ENCODE measurements at regions not wholly inside any gene's neighbourhood (a gene's known extent, or its start where the extent isn't known, plus 50 kb on each side); places are given as distances from the start of the nearest gene placed in this dataset.

DNA sequence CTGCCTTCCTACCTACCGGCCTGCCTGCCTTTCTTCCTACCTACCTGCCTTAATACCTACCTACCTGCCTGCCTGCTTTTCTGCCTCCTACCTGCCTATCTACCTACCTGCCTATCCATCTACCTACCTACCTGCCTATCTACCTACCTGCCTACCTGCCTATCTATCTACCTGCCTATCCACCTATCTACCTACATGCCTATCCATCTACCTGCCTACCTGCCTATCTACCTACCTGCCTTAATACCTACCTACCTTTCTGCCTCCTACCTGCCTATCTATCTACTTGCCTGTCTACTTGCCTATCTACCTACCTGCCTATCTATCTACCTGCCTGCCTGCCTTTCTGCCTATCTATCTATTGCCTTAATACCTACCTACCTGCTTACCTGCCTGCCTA is 383.8 kb upstream of the PSMD7 start:
- ATAC-seq (no peak), DNase-seq (no peak)
- intact Hi-C loops (cut with DNase I) = no loop called here

DNA sequence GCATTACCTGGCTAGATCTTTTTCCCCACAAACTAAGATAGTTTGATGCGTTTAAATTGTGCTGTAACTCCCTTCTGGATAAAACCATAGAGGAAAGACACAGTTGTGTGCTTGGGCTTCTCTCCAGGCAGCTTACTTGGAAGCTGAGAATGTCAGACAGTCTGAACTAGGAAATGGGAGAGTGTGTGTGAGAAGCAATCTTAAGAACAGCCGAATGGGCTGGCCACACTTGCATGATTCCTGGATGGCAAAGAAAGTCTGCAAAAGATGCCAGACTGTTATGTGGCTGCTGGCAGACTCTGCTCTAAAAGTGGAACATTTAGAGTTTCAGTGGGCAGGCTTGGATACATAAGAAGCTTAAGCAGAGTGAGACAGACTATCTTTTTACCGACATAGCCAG is 384.3 kb upstream of the PSMD7 start:
- intact Hi-C loops (cut with DNase I) = no loop called here
- DNase-seq (no peak), ATAC-seq (peak in 1 of 2 donors; percentile 38)

DNA sequence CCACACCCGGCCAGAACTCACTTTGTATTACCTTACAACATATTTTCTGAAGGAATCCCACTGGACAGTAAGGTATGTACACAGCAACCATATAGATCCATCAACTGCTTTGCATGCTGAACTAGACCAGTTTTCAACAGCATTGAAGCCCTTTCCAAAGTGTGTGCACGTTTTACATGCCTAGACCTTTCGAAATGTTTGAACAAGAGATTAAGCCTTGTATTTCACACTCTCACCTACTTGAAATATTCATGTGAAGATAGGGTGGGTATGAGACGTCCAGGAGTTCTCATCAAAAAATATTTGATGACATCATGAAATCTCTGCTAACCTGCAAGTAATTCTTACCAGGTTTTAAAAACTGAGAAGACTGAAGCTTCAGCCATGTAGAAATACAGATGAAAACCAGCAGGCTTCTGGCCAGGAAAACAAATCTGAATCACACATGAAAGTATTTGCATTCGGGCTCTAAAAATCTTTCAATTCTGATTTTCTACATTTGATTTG is 387.0 kb upstream of the PSMD7 start:
- ATAC-seq = peak in 1 of 2 donors; percentile 35
- intact Hi-C loops (cut with DNase I) = no loop called here

DNA sequence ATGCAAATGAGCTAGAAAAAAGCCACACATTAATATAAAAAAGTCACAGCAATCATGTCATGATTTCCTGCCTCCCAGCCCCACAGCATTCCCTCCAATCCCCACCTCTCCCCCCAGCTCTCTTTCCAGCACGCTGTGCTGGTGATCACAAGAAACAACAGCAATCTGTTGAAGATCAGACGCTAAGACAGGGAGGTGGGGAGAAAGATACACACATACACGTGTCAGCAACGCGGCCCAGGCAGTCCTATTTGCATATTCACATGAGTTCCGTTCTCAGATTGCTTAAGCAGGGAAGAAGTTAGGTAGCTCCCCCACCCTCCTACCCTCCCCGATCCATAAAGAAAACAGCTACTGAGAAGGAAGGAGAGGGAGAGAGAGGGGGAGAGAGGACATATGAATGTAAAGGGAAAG is 405.5 kb upstream of the PSMD7 start:
- intact Hi-C loops (cut with DNase I) = no loop called here
- DNase-seq (no peak), ATAC-seq (no peak)

More for the DNA sequence above, 387.0 kb upstream of the PSMD7 start:
- no peak for DNase-seq

DNA sequence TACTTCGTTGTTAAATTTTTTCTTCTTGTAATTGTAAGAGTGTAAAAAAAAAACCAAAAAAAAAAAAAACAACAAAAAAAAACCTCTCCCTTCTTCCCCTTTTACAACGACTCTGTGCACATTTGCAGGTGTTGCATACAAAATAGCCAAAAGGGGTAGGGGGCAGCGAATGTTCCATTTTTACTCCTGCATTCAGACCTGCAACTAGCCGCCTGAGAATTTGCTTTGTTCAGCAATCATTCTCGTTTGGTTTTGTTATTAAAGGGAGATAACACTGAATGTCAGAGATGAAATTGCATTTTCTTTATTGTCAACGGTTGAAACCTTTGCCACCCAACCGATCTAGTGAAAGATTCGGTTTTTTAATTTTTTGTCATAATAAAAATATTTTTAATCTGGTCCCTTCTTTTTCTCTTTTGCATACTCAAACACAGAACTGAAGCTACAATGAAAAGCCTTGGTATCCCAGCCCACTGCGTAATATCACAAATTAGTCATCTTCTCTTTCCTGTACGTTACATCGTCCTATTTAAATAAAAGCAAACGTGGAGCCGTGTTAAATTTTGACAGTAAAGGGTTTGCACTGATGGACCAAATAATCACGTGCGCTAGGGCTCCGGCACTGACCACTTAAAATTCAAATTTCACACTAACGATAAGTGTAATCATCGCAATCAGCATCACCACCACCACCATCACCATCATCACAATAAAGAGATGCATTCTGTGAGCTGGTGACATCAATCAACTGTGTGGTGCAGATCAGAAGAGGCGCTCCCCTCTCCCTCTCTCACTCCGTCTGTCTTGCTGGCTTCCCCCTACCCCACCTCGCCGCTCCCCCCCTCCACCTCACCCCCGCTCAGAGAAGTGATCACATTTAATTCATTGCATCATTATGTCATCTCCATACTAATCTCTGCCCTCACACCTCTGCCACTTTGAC is 406.2 kb upstream of the PSMD7 start:
- ATAC-seq (no peak), DNase-seq (no peak)
- intact Hi-C loops (cut with DNase I) = no loop called here

DNA sequence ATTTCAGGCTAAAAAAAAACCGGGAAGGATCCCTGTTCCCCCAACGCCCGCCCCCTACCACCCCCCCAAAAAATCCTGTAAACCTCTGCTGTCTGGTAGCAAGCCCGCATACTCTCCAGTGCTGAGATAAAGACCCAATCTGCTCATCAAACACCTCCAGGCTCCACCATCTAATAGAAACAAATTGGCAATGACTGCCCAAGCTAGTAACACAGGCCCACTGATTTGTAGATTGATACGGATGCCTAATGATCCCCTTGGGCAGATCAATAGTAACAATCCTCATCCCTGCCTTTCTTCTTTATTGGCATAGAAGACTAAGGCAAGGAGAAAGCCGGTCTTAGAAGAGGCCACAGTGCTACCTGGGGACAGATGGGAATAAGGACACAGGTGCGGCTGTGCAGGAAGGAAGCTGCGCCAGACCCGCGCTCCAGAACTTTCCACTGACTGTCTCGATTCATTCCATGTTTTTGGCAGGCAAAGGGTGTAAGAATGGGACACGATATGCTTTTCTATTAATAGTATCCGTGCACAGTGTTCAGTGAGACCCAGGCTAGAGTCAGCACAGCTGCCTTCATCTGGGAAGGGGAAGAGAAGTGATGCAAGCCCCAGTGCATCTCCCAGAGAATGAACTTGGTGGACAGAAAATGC is 407.6 kb upstream of the PSMD7 start:
- ATAC-seq = peak in 1 of 2 donors; percentile 42
- DNase-seq = no peak
- intact Hi-C loops (cut with DNase I) = loop anchor here in 1 of 2 donors (10.0 kb wide), 1 partner anchor 1764 kb away; no protein-coding TSS in a partner anchor

DNA sequence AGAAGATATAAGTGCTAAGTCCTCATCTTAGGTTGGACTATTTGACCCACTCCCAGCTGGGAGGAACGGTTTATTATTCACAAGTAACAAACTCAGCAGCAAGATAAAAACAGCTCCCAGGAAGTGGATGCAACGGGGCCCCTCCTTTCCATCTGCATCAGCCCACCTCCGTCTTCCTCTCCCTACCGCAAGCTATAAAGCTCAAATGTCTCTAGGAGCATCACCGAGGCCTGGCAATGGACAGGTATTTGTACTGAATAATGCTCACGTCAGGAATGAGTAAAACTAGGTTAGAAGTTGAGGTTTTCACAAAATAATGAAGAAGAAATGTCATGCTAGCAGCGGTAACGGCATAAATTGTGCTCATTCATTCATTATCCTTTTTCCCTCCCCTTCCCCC is 408.7 kb upstream of the PSMD7 start:
- no peak for DNase-seq
- no peak for ATAC-seq
- intact Hi-C loops (cut with DNase I) = loop anchor here in 1 of 2 donors (10.0 kb wide), 1 partner anchor 1763 kb away; no protein-coding TSS in a partner anchor

DNA sequence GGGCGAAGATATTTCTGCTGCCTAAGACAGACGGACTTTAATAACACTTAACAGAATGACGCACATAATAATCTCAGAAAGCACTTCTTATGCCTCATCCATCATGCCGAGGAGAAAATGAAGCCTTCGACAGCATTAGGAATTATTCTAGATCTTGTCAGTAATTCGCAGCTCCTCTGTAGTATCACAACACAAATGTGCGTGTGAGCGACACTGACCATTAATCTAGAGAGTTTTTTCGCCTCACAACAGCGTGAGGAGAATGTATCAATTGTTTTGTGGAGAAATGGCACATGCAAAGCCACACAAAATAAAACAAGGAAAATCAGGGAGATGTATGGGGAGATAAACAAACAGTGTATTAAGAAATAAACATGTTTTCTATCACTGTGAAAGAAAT is 410.2 kb upstream of the PSMD7 start:
- DNase-seq = no peak
- no peak for ATAC-seq
- intact Hi-C loops (cut with DNase I) = loop anchor here in 1 of 2 donors (10.0 kb wide), 1 partner anchor 1762 kb away; no protein-coding TSS in a partner anchor

DNA sequence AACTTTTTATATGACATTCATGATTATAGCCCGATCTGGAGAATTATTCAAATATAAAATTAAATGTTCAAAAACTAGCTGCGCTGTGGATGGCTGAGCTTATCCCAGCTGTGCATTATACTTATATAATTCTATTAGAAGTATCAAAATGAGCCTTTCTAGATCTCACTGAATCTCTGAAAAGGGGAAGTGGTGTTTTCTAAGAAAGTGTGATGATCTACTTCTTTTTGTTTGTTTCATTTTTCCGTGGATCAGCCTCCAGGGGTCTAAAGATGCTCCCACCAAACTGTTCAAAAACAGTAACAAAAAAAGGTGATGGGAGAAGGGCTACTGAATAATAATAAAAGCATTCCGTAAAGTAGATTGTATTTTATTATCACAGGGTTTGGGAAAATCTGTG is 411.3 kb upstream of the PSMD7 start:
- intact Hi-C loops (cut with DNase I) = loop anchor here in 1 of 2 donors (10.0 kb wide), 1 partner anchor 1761 kb away; no protein-coding TSS in a partner anchor
- no peak for ATAC-seq
- DNase-seq = no peak

DNA sequence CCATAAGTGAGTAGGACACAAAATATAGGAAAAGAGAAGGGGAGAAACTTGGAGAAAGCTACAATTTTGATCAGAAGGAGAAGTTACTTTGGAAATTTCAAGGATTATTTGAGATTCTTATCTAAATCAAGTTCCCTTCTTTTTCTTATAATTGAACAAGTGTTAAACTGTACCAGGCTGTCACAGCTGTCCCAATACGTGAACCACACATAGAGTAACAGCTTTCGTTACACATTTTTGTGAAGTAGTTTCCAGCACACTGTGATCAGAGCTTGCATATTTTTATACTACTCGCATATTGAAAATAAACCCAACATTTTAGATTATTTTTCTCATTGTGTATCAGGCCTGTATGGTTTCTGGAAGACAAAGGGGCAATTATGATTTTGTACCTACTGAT is 412.8 kb upstream of the PSMD7 start:
- DNase-seq (no peak), ATAC-seq (no peak)
- intact Hi-C loops (cut with DNase I) = loop anchor here in 1 of 2 donors (10.0 kb wide), 1 partner anchor 1759 kb away; no protein-coding TSS in a partner anchor

DNA sequence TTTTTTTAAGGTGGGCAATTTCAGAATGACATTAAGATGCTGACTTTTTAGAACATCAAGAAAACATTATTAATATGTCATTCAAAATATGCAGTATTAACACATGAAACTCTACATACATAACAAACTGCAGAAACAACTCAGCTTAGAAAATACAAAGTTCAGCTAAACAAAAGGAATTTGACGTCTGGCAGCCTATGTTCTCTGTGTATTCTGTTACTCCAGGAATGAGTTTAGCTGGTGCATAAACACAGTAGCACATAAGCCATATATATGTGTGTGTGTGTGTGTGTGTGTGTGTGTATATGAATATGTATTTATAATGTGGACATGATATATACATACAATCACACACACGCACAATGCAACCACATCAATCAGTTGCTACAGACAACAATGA is 413.5 kb upstream of the PSMD7 start:
- ATAC-seq = no peak
- intact Hi-C loops (cut with DNase I) = loop anchor here in 1 of 2 donors (10.0 kb wide), 1 partner anchor 1758 kb away; no protein-coding TSS in a partner anchor
- no peak for DNase-seq

DNA sequence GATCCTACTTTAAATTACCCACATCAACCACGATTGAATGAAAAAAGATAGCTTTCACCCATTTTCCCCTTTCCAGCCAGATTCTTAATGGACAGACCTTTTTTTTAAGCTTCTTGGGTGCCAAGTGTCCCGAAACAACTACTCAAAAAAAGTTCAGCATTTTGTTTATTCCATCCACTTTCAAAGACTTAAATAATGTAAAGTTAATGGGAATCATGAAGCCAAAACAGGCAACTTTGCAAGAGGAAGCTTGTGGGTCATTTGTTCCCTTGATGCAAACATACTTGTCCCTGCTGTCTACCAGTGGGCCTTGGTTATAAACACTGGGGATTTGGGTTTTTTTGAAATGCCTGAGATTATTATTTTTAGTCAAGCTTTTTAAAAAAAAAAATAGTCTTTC is 414.0 kb upstream of the PSMD7 start:
- DNase-seq (no peak), ATAC-seq (no peak)
- intact Hi-C loops (cut with DNase I) = loop anchor here in 1 of 2 donors (10.0 kb wide), 1 partner anchor 1758 kb away; no protein-coding TSS in a partner anchor

DNA sequence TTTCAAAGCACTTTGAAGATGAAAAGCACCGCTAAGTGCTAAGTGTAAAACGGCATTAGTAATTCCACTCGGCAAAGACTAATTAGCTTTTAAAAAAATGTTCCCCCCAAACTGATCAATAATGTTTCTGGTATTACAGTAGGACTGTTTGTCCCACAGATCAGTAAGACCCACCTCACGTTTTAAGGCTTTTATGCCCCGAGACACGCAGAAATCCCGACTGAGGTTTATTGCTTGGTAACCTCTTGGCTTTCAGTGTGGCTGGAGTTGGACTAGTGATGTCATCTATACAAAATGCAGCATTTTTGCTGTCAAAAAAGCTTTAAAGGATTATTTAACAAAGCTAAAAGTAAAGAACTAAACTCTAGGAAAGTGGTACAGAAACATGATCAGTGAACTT is 414.6 kb upstream of the PSMD7 start:
- intact Hi-C loops (cut with DNase I) = loop anchor here in 1 of 2 donors (10.0 kb wide), 1 partner anchor 1757 kb away; no protein-coding TSS in a partner anchor
- DNase-seq = no peak
- no peak for ATAC-seq

DNA sequence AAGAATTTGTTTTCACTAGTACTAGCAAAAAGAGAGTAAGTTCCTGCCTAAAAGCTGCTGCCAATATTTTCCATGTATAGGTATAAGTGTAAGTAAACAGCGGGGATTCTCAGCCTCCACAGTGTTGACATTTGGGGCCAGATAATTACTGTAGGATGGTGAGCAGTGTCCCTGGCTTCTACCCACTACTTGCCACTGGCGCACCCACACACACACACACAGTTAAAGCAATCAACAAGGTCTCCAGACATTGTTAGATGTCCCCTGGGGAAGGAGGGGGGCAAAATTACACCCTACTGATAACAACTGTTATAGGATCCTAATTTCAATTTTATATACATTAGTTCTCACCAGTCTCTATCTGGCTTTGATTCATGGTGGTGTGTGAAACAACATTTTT is 417.0 kb upstream of the PSMD7 start:
- no peak for ATAC-seq
- intact Hi-C loops (cut with DNase I) = loop anchor here in 1 of 2 donors (2.0 to 10.0 kb wide), 3 partner anchors 1047 to 1755 kb away; no protein-coding TSS in a partner anchor
- DNase-seq = no peak

DNA sequence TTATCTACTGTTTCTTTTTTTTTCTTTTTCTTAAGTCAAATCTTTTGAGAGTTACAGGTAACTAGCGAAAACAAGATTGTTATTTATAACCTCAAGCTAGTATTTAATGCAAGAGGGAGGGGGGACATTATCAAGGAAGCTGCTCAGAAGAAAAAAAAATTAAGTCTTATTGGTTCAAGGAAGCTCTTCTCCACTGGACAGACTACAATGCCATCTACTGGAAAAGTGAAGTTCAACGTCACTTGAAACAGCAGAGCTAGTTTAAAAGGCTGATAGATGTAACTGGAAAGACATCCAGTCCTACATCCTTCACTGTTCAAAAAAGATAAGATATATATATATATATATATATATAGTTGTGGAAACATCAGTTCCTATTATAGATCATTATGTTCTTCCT is 418.0 kb upstream of the PSMD7 start:
- intact Hi-C loops (cut with DNase I) = loop anchor here in 1 of 2 donors (2.0 to 5.0 kb wide), 2 partner anchors 1046 to 1376 kb away; no protein-coding TSS in a partner anchor
- no peak for DNase-seq
- peak in 1 of 2 donors; percentile 30 for ATAC-seq

DNA sequence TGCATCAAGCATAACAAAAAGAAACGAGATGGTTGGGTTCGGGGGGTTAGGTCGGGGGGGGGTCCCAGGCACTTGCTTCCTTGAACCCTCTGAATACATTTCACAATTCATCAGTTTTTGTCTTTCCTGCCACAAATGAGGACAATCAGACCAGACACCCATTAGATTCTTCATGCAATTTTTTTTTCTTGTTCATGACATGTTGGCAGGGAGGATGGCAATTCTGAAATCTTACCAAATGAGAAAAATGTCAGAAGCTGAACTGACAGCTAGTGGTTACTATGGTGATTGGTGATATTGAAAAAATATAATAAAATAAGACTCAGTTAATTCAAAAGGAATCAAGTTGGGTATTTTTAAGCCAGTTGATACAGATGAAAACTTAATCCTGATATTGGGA is 419.5 kb upstream of the PSMD7 start:
- DNase-seq = no peak
- ATAC-seq = no peak
- intact Hi-C loops (cut with DNase I) = loop anchor here in 1 of 2 donors (5.0 kb wide), 1 partner anchor 1045 kb away; no protein-coding TSS in a partner anchor

DNA sequence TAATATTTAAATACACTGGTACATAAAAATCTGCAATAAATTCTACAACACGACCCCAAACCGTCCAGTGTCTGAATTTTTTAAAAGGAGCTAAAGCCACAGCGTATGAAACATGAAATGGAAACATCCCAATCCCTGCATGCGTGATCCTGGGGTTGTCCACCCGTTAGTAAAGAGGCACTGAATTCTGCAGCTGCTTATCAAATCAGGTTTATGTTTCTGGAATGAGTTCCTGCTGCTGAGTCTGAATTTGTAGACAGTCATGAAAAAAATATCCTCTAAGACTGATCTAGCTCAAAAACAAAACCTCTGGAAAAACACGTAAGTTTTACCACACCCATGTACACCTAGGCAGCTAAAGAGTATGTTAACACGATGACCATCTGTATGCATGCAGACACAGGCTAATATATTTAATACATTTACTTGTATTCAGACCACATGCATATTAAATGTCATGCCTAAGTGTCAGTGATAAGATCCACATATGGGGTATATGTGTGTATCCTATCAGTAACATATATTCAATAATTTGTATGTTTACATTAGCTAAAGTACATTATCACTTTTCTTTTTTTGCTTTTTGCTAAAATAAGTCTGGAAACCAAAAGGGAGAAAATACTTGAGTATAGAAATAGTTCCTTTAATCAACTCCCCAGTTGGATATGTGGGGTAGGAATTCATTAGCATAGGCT is 420.5 kb upstream of the PSMD7 start:
- no peak for DNase-seq
- ATAC-seq = no peak
- intact Hi-C loops (cut with DNase I) = loop anchor here in 1 of 2 donors (5.0 kb wide), 1 partner anchor 1044 kb away; no protein-coding TSS in a partner anchor

DNA sequence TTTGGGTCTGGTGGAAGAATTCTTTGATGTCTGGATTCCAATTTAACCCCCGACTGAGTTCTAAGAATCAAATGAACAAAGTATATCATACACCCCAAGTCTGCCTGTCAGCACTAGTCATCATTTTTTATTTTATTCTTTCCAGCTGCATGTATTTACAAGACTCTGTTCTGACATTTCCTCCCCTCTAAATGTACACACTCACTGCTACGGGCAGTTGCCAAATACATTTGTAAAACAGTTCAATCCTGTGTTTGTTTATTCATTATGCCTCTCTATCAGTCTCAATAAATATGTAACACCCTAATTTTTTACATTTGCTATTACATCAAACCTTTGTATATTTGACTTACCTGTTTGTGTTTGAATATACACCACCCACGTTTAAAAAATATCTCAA is 422.3 kb upstream of the PSMD7 start:
- intact Hi-C loops (cut with DNase I) = no loop called here
- ATAC-seq (no peak), DNase-seq (no peak)

DNA sequence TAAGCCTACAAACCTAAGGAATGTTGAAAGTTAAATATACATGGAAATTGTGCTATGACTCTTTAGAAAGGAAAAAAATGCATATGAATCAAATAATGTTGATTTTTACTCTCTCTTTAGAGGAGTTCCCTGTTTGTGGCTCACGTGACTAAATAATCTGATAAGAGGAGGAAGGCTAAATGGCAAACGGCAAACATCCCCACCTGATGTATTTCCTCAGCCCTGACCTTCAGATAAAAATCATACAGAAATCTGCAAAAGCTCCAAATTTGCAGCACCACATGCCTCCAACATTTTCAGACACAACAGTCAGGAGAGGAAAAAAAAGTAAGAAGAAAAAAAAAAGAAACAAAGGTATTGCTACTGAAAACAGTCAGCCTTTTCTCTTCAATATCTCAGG is 423.0 kb upstream of the PSMD7 start:
- intact Hi-C loops (cut with DNase I) = no loop called here
- ATAC-seq = no peak
- DNase-seq = no peak
